Nephron progenitor cell (in vitro differentiated cells): ENCODE measurements at regions not wholly inside any gene's neighbourhood (a gene's known extent, or its start where the extent isn't known, plus 50 kb on each side); places are given as distances from the start of the nearest gene placed in this dataset.

Experiments used
- DNase-seq: peaks from one replicate; pipeline ENCODE4 v3.0.0; 2021
- H3K27ac Mint-ChIP-seq: 2 replicates; pipeline ENCODE4 v1.8.0; 2021; ENCODE audit warnings: mild to moderate bottlenecking, moderate library complexity, mixed read lengths
- H3K27me3 Mint-ChIP-seq: 2 replicates; pipeline ENCODE4 v1.8.0; 2021; ENCODE audit warnings: mild to moderate bottlenecking, low read depth, mixed read lengths; ENCODE audit not compliant: poor library complexity
- H3K36me3 Mint-ChIP-seq: 2 replicates; pipeline ENCODE4 v1.8.0; 2021; ENCODE audit warnings: low read depth, mixed read lengths
- H3K4me1 Mint-ChIP-seq: 2 replicates; pipeline ENCODE4 v1.8.0; 2021; ENCODE audit warnings: mixed read lengths
- H3K4me3 Mint-ChIP-seq: 2 replicates; pipeline ENCODE4 v1.8.0; 2021; ENCODE audit warnings: mild to moderate bottlenecking, moderate library complexity, mixed read lengths
- H3K9me3 Mint-ChIP-seq: 2 replicates; pipeline ENCODE4 v1.8.0; 2021; ENCODE audit warnings: mild to moderate bottlenecking, moderate library complexity, mixed read lengths
- TF ChIP-seq, protein P1 (sequence below): fragments of 200-600 bp; sonication (generic); IDR thresholded peaks from 2 replicates; pipeline ENCODE4 v1.5.0; 2021; ENCODE audit warnings: antibody characterized with exemption

DNA sequence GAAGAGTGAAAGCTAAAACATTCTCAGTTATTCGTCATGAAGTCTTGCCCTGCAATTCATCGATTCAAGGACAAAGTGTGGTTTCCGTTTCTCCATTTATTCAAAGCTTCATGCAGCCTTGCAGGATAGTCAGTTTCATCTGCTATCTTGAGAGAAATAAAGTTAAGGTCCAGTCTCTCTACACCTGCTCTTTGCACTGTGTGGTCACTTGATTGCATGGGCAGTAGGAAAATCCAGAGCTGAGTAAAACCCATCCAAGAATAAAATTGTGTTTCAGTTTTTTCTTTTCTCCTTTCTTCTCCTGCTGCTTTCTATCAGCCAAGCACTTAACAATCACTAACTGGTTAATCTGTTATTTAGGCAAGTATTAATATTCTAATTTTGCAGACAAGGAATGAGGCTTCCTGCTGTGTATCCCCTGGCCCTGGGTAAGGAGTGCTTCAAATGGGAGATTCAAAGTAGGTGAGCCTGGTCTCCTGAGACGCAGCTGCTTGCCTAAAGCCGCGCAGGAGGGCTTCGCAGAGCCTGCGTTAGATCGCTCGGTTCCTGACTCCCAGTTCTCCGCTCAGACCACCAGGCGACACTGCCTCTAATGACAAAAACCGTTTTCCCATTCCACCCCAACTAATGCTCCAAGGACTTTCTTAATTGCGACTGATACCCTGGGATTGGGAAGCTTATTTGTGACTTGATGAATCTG lies 808.3 kb downstream of the TFAP2A start:
- peaks cover 34% of the 10 kb centered on the region for H3K27me3 Mint-ChIP-seq
- H3K9me3 Mint-ChIP-seq, result no peaks in the 10 kb centered on the region
- H3K27ac Mint-ChIP-seq, result no peak overlapping the region
- TF ChIP-seq, protein P1, sequence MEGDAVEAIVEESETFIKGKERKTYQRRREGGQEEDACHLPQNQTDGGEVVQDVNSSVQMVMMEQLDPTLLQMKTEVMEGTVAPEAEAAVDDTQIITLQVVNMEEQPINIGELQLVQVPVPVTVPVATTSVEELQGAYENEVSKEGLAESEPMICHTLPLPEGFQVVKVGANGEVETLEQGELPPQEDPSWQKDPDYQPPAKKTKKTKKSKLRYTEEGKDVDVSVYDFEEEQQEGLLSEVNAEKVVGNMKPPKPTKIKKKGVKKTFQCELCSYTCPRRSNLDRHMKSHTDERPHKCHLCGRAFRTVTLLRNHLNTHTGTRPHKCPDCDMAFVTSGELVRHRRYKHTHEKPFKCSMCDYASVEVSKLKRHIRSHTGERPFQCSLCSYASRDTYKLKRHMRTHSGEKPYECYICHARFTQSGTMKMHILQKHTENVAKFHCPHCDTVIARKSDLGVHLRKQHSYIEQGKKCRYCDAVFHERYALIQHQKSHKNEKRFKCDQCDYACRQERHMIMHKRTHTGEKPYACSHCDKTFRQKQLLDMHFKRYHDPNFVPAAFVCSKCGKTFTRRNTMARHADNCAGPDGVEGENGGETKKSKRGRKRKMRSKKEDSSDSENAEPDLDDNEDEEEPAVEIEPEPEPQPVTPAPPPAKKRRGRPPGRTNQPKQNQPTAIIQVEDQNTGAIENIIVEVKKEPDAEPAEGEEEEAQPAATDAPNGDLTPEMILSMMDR, result no peak
- no peaks in the 10 kb centered on the region for H3K4me1 Mint-ChIP-seq
- no peak overlapping the region for H3K4me3 Mint-ChIP-seq
- DNase-seq, result peak; percentile 9
- no peaks in the 10 kb centered on the region for H3K36me3 Mint-ChIP-seq

DNA sequence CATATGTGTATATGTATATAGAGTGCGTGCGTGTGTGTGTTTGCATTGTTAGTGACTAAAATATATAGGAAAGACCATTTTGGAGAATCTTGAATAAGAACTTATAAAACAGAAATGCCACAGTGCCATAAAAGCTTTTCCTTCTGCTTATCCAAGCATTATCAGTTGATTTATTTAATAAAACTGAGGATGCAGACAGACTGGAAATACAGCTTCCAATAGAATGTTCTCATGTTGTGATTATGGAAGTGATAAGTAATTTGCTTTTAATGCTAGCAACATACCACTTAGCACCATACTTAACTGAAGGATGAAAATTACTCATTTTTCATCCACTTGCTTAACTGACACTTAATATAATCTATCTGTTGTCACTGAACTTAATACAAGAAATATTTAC lies 820.1 kb downstream of the TFAP2A start:
- DNase-seq, result no peak
- Mint-ChIP-seq H3K4me1 (no peaks in the 10 kb centered on the region), H3K4me3 (no peak overlapping the region), H3K27me3 (peaks cover 6% of the 10 kb centered on the region), H3K27ac (no peak overlapping the region), H3K9me3 (no peaks in the 10 kb centered on the region), H3K36me3 (no peaks in the 10 kb centered on the region)
- TF ChIP-seq, protein P1, result no peak

DNA sequence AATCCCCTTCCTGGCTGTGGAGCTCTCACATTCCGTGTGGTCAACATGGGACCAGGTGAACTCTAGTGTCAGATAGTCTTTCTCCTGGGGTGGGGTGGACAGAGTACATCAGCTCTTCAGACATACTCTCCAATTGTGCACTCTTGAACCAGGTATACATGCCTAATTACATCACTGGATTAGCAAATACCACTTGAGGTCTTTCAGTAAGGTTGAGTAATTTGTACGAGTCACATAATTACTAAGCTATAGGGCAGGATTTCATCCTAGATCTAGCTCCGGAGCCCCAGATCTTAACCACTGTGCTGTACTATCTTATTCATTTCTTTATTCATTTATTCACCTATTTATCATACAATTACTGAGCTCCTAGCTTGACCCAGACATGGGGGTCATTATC lies 821.3 kb downstream of the TFAP2A start:
- Mint-ChIP-seq H3K4me1 (no peaks in the 10 kb centered on the region), H3K27me3 (peaks cover 6% of the 10 kb centered on the region)

DNA sequence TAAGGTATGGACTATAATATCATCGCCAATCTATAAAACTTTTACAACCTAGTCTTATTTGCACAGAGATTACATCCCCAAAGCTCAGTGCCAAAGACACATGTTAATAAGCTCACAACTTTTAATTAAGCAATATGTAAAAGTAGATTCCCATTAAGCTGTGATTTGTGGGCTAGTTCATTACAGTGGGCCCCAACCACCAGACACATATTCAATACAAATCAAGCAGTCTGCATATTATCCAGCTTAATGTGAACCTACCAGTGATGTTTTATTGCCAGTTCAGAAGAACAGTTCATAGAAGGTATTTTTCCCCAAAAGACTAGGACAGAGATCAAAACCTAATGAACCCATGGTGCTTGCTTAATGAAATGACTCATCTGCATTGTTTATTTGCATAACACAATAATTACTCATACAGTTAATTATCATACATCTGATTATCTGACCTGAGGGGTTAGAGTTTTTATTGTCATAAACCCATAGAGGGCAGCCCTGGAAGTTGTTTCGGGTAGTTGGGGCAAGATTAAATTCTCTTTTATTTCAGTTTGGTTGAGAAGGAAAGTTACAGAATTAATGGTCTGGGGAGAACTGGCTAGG lies 831.0 kb downstream of the TFAP2A start:
- Mint-ChIP-seq H3K4me1 (no peaks in the 10 kb centered on the region), H3K27ac (no peak overlapping the region), H3K4me3 (no peak overlapping the region), H3K9me3 (no peaks in the 10 kb centered on the region), H3K36me3 (no peaks in the 10 kb centered on the region), H3K27me3 (no peaks in the 10 kb centered on the region)
- DNase-seq, result no peak
- TF ChIP-seq, protein P1, result no peak

More for the DNA sequence above, 821.3 kb downstream of the TFAP2A start:
- TF ChIP-seq, protein P1, result no peak
- H3K9me3 Mint-ChIP-seq, result no peaks in the 10 kb centered on the region
- H3K4me3 Mint-ChIP-seq, result no peak overlapping the region
- DNase-seq, result no peak
- H3K27ac Mint-ChIP-seq, result no peak overlapping the region
- H3K36me3 Mint-ChIP-seq, result no peaks in the 10 kb centered on the region

DNA sequence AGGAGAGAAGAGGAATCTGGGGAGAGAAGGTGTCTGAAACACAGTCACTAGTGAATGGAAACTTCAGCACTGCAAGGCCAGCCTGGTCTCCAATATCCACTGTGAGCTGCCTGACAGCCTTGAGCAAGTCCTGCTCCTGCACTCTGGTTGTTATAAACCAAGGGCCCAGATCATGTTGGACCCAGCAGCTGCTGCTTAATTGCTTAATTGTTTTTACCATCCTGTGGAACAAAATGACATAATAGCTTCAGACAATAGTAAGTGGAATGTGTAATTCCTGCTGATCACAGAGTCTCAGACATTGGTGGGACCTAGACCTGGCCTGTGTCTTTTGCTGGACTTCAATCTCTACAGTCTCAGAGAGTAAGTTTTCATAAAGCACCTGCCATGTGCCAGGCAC lies 833.7 kb downstream of the TFAP2A start:
- no peaks in the 10 kb centered on the region for H3K4me1 Mint-ChIP-seq
- no peak overlapping the region for H3K27ac Mint-ChIP-seq
- no peaks in the 10 kb centered on the region for H3K27me3 Mint-ChIP-seq
- TF ChIP-seq, protein P1, result no peak
- H3K4me3 Mint-ChIP-seq, result no peak overlapping the region
- no peaks in the 10 kb centered on the region for H3K36me3 Mint-ChIP-seq
- DNase-seq, result no peak
- H3K9me3 Mint-ChIP-seq, result no peaks in the 10 kb centered on the region

DNA sequence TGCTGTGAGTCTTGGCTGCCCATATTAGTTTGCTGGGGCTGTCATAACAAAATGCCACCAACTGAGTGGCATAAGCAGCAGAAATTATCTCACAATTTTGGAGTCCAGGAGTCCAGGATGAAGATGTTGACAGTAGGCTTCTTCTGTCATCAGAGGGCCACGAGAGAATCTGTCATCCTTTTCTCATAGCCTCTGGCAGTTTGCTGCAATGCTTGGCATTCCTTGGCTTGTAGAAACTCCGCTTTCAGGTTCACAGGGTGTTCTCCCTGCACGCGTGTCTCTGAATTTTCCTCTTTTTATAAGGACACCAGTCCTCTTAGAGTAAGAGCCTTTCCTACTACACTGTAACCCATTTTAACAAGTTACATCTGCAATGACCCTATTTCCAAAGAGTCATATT lies 838.4 kb downstream of the TFAP2A start:
- DNase-seq, result no peak
- no peaks in the 10 kb centered on the region for H3K9me3 Mint-ChIP-seq
- no peak overlapping the region for H3K27ac Mint-ChIP-seq
- no peaks in the 10 kb centered on the region for H3K27me3 Mint-ChIP-seq
- no peaks in the 10 kb centered on the region for H3K36me3 Mint-ChIP-seq
- H3K4me1 Mint-ChIP-seq, result no peaks in the 10 kb centered on the region
- TF ChIP-seq, protein P1, result no peak
- H3K4me3 Mint-ChIP-seq, result no peak overlapping the region
